Aorta (tissue), 5 donors: ENCODE measurements at regions not wholly inside any gene's neighbourhood (a gene's known extent, or its start where the extent isn't known, plus 50 kb on each side); places are given as distances from the start of the nearest gene placed in this dataset.
A peak's percentile ranks its signal among the peaks of the same experiment; 100 is the strongest.

ENCODE experiments used
- ATAC-seq: fragments of 200-7000 bp; cut with Tn5 transposase; one replicate; pipeline ENCODE4 v1.9.1; 2022; ENCODE audit warnings: moderate library complexity; ENCODE audit not compliant: low FRiP score
- DNase-seq, 2 donors: peaks; one replicate each; pipeline ENCODE4 v3.0.0-alpha.2; 2020
- H3K27ac ChIP-seq, 2 donors: one replicate each; pipeline ENCODE4 v1.5.1; 2013; ENCODE audit warnings: low read length in 2 of 2, mild to moderate bottlenecking in 2 of 2, moderate library complexity in 2 of 2, control low read depth in 1 of 2, inconsistent platforms in 1 of 2, low read depth in 1 of 2
- H3K27me3 ChIP-seq, 2 donors: one replicate each; pipeline ENCODE4 v1.6.1; 2013; ENCODE audit warnings: control low read depth in 1 of 2, low read length in 1 of 2, mild to moderate bottlenecking in 1 of 2, moderate library complexity in 1 of 2; ENCODE audit not compliant: insufficient read depth in 2 of 2, control insufficient read depth in 1 of 2
- H3K36me3 ChIP-seq, 2 donors: one replicate each; pipeline ENCODE4 v1.6.1; 2013; ENCODE audit warnings: control low read depth in 1 of 2, low read length in 1 of 2, mild to moderate bottlenecking in 1 of 2; ENCODE audit not compliant: insufficient read depth in 2 of 2, control insufficient read depth in 1 of 2
- H3K4me1 ChIP-seq, 2 donors: one replicate each; pipeline ENCODE4 v1.6.1; 2013; ENCODE audit warnings: low read length in 2 of 2, control low read depth in 1 of 2, mild to moderate bottlenecking in 1 of 2, moderate library complexity in 1 of 2; ENCODE audit not compliant: insufficient read depth in 2 of 2, control insufficient read depth in 1 of 2
- H3K4me3 ChIP-seq, 2 donors: one replicate each; pipeline ENCODE4 v1.5.1; 2013; ENCODE audit warnings: low read length in 2 of 2, control low read depth in 1 of 2, mild to moderate bottlenecking in 1 of 2
- H3K9me3 ChIP-seq: one replicate; pipeline ENCODE4 v1.6.1; 2013; ENCODE audit warnings: mild to moderate bottlenecking, low read length; ENCODE audit not compliant: control insufficient read depth
- WGBS, 2 donors: extraction: QIAGEN DNeasy Blood & Tissue Kit; methylation state at CpG; one replicate each; pipeline ENCODE4 v1.1.7; 2013; 5-methylcytosine and 5-hydroxymethylcytosine counted together
- intact Hi-C, 2 donors: fragments of 100-400 bp; cut with DNase I; formaldehyde crosslinking; loops; one replicate each; pipeline versions ENCODE4 v1.14.2 to v1.15.0; 2022
- donor health status: healthy with polysubstance abuse.
- donor health status: Bipolar disorder and iron deficiency.
- donor health status: DM: no; HTN: no; CAD: no.
- donor health status: DM: no; HTN: no; CAD: no.
- donor health status: DM: yes; HTN: yes; CAD: no.

GRCh38 chr10:88127766-88128165, 264.3 kb downstream of the PTEN start:
- 97 to 100% methylated on average over 1 of the region's 1 CpG for WGBS, 2 donors
- Histone ChIP-seq H3K4me1 (peaks cover 2 to 4% of the 10 kb centered on the region in 2 donors), H3K27ac (no peak overlapping the region), H3K36me3 (no peaks in the 10 kb centered on the region), H3K27me3 (no peaks in the 10 kb centered on the region), H3K4me3 (no peak overlapping the region), H3K9me3 (no peaks in the 10 kb centered on the region)
- ATAC-seq (no peak), DNase-seq (no peak)
- intact Hi-C loops: no loop called here

- no peak overlapping the region for H3K27ac ChIP-seq
- DNase-seq: no peak
- H3K27me3 ChIP-seq: no peaks in the 10 kb centered on the region
- H3K9me3 ChIP-seq: no peaks in the 10 kb centered on the region
- intact Hi-C loops: no loop called here
- no peak overlapping the region for H3K4me3 ChIP-seq
- no peak for ATAC-seq
- WGBS, 2 donors: 99 to 100% methylated on average over 2 of the region's 2 CpGs
- H3K36me3 ChIP-seq: no peaks in the 10 kb centered on the region
- peaks cover 2 to 4% of the 10 kb centered on the region in 2 donors for H3K4me1 ChIP-seq
Observed at GRCh38 chr10:88129013-88129412, 265.6 kb downstream of the PTEN start.

GRCh38 chr10:88130912-88131311, 267.5 kb downstream of the PTEN start:
- H3K4me1 ChIP-seq: peaks cover 2 to 4% of the 10 kb centered on the region in 2 donors
- H3K27ac ChIP-seq: no peak overlapping the region
- H3K4me3 ChIP-seq: no peak overlapping the region
- H3K36me3 ChIP-seq: no peaks in the 10 kb centered on the region
- intact Hi-C loops: no loop called here
- no peak for DNase-seq
- H3K27me3 ChIP-seq: no peaks in the 10 kb centered on the region
- ATAC-seq: no peak
- WGBS, 2 donors: 88 to 94% methylated on average over 1 of the region's 1 CpG
- H3K9me3 ChIP-seq: no peaks in the 10 kb centered on the region

- H3K4me1 ChIP-seq: peaks cover 2 to 4% of the 10 kb centered on the region in 2 donors
- ATAC-seq: peak; percentile 68
- H3K27ac ChIP-seq: peak overlapping the region in 1 of 2 donors; percentile 37
- WGBS, 2 donors: 9 to 12% methylated on average over 7 of the region's 7 CpGs
- H3K27me3 ChIP-seq: no peaks in the 10 kb centered on the region
- intact Hi-C loops: no loop called here
- no peak overlapping the region for H3K4me3 ChIP-seq
- no peaks in the 10 kb centered on the region for H3K9me3 ChIP-seq
- H3K36me3 ChIP-seq: no peaks in the 10 kb centered on the region
- DNase-seq: peak; percentile 78 to 85
Observed at GRCh38 chr10:88131511-88132139, 268.2 kb downstream of the PTEN start.

GRCh38 chr10:88136712-88137111, 273.3 kb downstream of the PTEN start:
- no peak overlapping the region for H3K4me3 ChIP-seq
- H3K4me1 ChIP-seq: no peaks in the 10 kb centered on the region
- intact Hi-C loops: no loop called here
- no peaks in the 10 kb centered on the region for H3K36me3 ChIP-seq
- 80 to 86% methylated on average over 2 of the region's 2 CpGs for WGBS, 2 donors
- no peak overlapping the region for H3K27ac ChIP-seq
- H3K27me3 ChIP-seq: no peaks in the 10 kb centered on the region
- ATAC-seq (no peak), DNase-seq (no peak)
- H3K9me3 ChIP-seq: no peaks in the 10 kb centered on the region

- WGBS, 2 donors: 92 to 93% methylated on average over 2 of the region's 2 CpGs
- intact Hi-C loops: no loop called here
Observed at GRCh38 chr10:88138319-88138848, 275.0 kb downstream of the PTEN start.

GRCh38 chr10:88147000-88147798, 283.8 kb downstream of the PTEN start:
- ATAC-seq (peak; percentile 73), DNase-seq (peak in 1 of 2 donors; percentile 51)
- Histone ChIP-seq H3K4me1 (peaks cover 0 to 2% of the 10 kb centered on the region in 2 donors), H3K9me3 (no peaks in the 10 kb centered on the region), H3K36me3 (no peaks in the 10 kb centered on the region), H3K4me3 (no peak overlapping the region), H3K27me3 (no peaks in the 10 kb centered on the region), H3K27ac (peak overlapping the region in 1 of 2 donors; percentile 82)
- intact Hi-C loops: no loop called here
- 47 to 55% methylated on average over 5 of the region's 5 CpGs for WGBS, 2 donors

More at GRCh38 chr10:88138319-88138848, 275.0 kb downstream of the PTEN start:
- Histone ChIP-seq H3K36me3 (no peaks in the 10 kb centered on the region), H3K9me3 (no peaks in the 10 kb centered on the region), H3K4me1 (no peaks in the 10 kb centered on the region), H3K4me3 (no peak overlapping the region), H3K27me3 (no peaks in the 10 kb centered on the region), H3K27ac (no peak overlapping the region)
- DNase-seq: no peak
- no peak for ATAC-seq

- no peak for ATAC-seq
- intact Hi-C loops: loop anchor here in 1 of 2 donors (5.0 to 10.0 kb wide), 2 partner anchors 95 to 288 kb away; partner anchors contain the start of genes KLLN and PTEN
- peaks cover 2 to 4% of the 10 kb centered on the region in 2 donors for H3K4me1 ChIP-seq
- H3K36me3 ChIP-seq: no peaks in the 10 kb centered on the region
- WGBS, 2 donors: 15 to 25% methylated on average over 1 of the region's 1 CpG
- no peaks in the 10 kb centered on the region for H3K9me3 ChIP-seq
- H3K27me3 ChIP-seq: no peaks in the 10 kb centered on the region
- DNase-seq: no peak
- no peak overlapping the region for H3K4me3 ChIP-seq
- H3K27ac ChIP-seq: no peak overlapping the region
Observed at GRCh38 chr10:88149906-88150305, 286.5 kb downstream of the PTEN start.
